IMR-90 (cell line): ENCODE measurements at regions not wholly inside any gene's neighbourhood (a gene's known extent, or its start where the extent isn't known, plus 50 kb on each side); places are given as distances from the start of the nearest gene placed in this dataset.
"Not testable (repeated sequence)": the region's sequence is repeated elsewhere in the genome, so short reads cannot be mapped to it uniquely, and the experiment has no call there.

ENCODE experiments used
- ATAC-seq: fragments of 200-7000 bp; cut with Tn5 transposase; 2 replicates; pipeline ENCODE4 v1.9.1; 2020; ENCODE audit warnings: low read depth, mild to moderate bottlenecking, moderate library complexity
- BruUV-seq: library from RNA; stranded (reverse); fragments of 400-500 nt; replicated peaks from 2 replicates; lab custom pipeline; 2021; lab: Mats Ljungman, UMichigan
- CTCF ChIA-PET: fragments of 300-600 bp; formaldehyde crosslinking; extraction: SDS; loops from one replicate; lab custom pipeline; 2021; ENCODE audit warnings: antibody characterized with exemption; lab: Yijun Ruan, JAX
- POLR2A ChIA-PET: fragments of 300-600 bp; sonication (Branson Sonifier 250); formaldehyde crosslinking; loops from one replicate; lab custom pipeline; 2022; ENCODE audit warnings: antibody characterized with exemption; ENCODE audit not compliant: unreplicated experiment; lab: Charles Lee
- DNase-seq: peaks from one replicate; pipeline ENCODE4 v3.0.0; 2013
- H2AFZ ChIP-seq: replicated peaks from 2 replicates; pipeline ENCODE3; 2013; ENCODE audit warnings: low read length, mild to moderate bottlenecking; ENCODE audit not compliant: poor library complexity
- H2AK5ac ChIP-seq: 2 replicates; pipeline ENCODE4 v1.6.1; 2013; ENCODE audit warnings: low read depth, low read length, inconsistent platforms
- H2AK9ac ChIP-seq: replicated peaks from 2 replicates; pipeline ENCODE3; 2013; ENCODE audit warnings: mild to moderate bottlenecking, low read depth, low read length, moderate library complexity; ENCODE audit not compliant: poor library complexity
- H2BK120ac ChIP-seq: 2 replicates; pipeline ENCODE4 v1.6.1; 2013; ENCODE audit warnings: low read depth, low read length, inconsistent platforms
- H2BK15ac ChIP-seq: 3 replicates; pipeline ENCODE4 v1.6.1; 2013; ENCODE audit warnings: low read depth, low read length, inconsistent platforms
- H2BK20ac ChIP-seq: 2 replicates; pipeline ENCODE4 v1.6.1; 2013; ENCODE audit warnings: low read depth, mild to moderate bottlenecking, inconsistent platforms, low read length, moderate library complexity
- H2BK5ac ChIP-seq: 2 replicates; pipeline ENCODE4 v1.6.1; 2013; ENCODE audit warnings: mild to moderate bottlenecking, low read depth, low read length, inconsistent platforms; ENCODE audit not compliant: poor library complexity, severe bottlenecking
- H3K14ac ChIP-seq: replicated peaks from 2 replicates; pipeline ENCODE4 v1.6.1; 2013; ENCODE audit warnings: low read depth, low read length, inconsistent platforms
- H3K18ac ChIP-seq: 2 replicates; pipeline ENCODE4 v1.6.1; 2013; ENCODE audit warnings: low read depth, low read length, control low read depth
- H3K23ac ChIP-seq: 2 replicates; pipeline ENCODE4 v1.6.1; 2013; ENCODE audit warnings: low read depth, low read length, inconsistent platforms
- H3K27ac ChIP-seq: 2 replicates; pipeline ENCODE4 v1.5.1; 2013; ENCODE audit warnings: mild to moderate bottlenecking, control low read depth, low read length; ENCODE audit not compliant: insufficient read depth
- H3K27me3 ChIP-seq: 2 replicates; pipeline ENCODE4 v1.6.1; 2013; ENCODE audit warnings: low read length; ENCODE audit not compliant: control insufficient read depth, insufficient read depth
- H3K36me3 ChIP-seq: 2 replicates; pipeline ENCODE4 v1.6.1; 2013; ENCODE audit warnings: low read length, mixed read lengths; ENCODE audit not compliant: control insufficient read depth, insufficient read depth
- H3K4ac ChIP-seq: 2 replicates; pipeline ENCODE4 v1.6.1; 2013; ENCODE audit warnings: low read depth, low read length, inconsistent platforms
- H3K4me1 ChIP-seq: 2 replicates; pipeline ENCODE4 v1.6.1; 2013; ENCODE audit warnings: low read length, mixed read lengths; ENCODE audit not compliant: control insufficient read depth, insufficient read depth
- H3K4me2 ChIP-seq: 2 replicates; pipeline ENCODE4 v1.6.1; 2013; ENCODE audit warnings: low read depth, mild to moderate bottlenecking, control low read depth, low read length, moderate library complexity
- H3K4me3 ChIP-seq: 2 replicates; pipeline ENCODE4 v1.5.1; 2013; ENCODE audit warnings: low read depth, mild to moderate bottlenecking, control low read depth, low read length, moderate library complexity; ENCODE audit not compliant: insufficient read depth
- H3K56ac ChIP-seq: 2 replicates; pipeline ENCODE4 v1.6.1; 2013; ENCODE audit warnings: low read length, inconsistent platforms; ENCODE audit not compliant: insufficient read depth; ENCODE audit errors: extremely low read depth
- H3K79me1 ChIP-seq, 2 experiments: 2 replicates each; pipeline ENCODE4 v1.6.1; 2013; ENCODE audit warnings: low read length in 2 of 2, inconsistent platforms in 1 of 2, low read depth in 1 of 2
- H3K9ac ChIP-seq: 2 replicates; pipeline ENCODE4 v1.6.1; 2013; ENCODE audit warnings: low read depth, low read length, control low read depth
- H3K9me1 ChIP-seq: 2 replicates; pipeline ENCODE4 v1.6.1; 2013; ENCODE audit warnings: low read length, inconsistent platforms; ENCODE audit not compliant: insufficient read depth
- H3K9me3 ChIP-seq: 2 replicates; pipeline ENCODE4 v1.6.1; 2013; ENCODE audit warnings: low read length; ENCODE audit not compliant: control insufficient read depth, insufficient read depth
- H4K20me1 ChIP-seq: 2 replicates; pipeline ENCODE4 v1.6.1; 2013; ENCODE audit warnings: low read length, inconsistent platforms; ENCODE audit not compliant: insufficient read depth
- H4K5ac ChIP-seq: 2 replicates; pipeline ENCODE4 v1.6.1; 2013; ENCODE audit warnings: mild to moderate bottlenecking, low read depth, low read length, control low read depth
- H4K8ac ChIP-seq, 2 experiments: 2 replicates each; pipeline ENCODE4 v1.6.1; 2013; ENCODE audit warnings: low read depth in 2 of 2, low read length in 2 of 2, control low read depth in 1 of 2, inconsistent platforms in 1 of 2
- H4K91ac ChIP-seq: 2 replicates; pipeline ENCODE4 v1.6.1; 2013; ENCODE audit warnings: low read depth, low read length, inconsistent platforms; ENCODE audit not compliant: insufficient read depth
- WGBS, 2 experiments: methylation state at CpG; one replicate each; pipeline versions ENCODE4 v1.1.5 to v1.1.7; 2013; ENCODE audit warnings: missing lambda C conversion rate in 2 of 2; ENCODE audit not compliant: insufficient read length in 1 of 2; ENCODE audit errors: extremely low coverage in 2 of 2; 5-methylcytosine and 5-hydroxymethylcytosine counted together
- dilution Hi-C: fragments of 300-500 bp; cut with HindIII; formaldehyde crosslinking; loops from one replicate; pipeline ENCODE4 v1.14.3; 2018; ENCODE audit warnings: low sequenced_read_pairs; ENCODE audit not compliant: unreplicated experiment
- in situ Hi-C: fragments of 300-500 bp; cut with MboI; formaldehyde crosslinking; loops from 3 replicates; pipeline ENCODE4 v1.14.3; 2019; ENCODE audit warnings: low sequenced_read_pairs, inconsistent platforms, mixed read lengths
- intact Hi-C: fragments of 100-400 bp; cut with micrococcal nuclease; formaldehyde crosslinking; loops from 2 replicates; pipeline ENCODE4 v1.10.0; 2022

GRCh38 chr6:127406722-127407121 lies 52.5 kb downstream of the KIAA0408 start:
- H4K8ac ChIP-seq, H3K4me1 ChIP-seq, H3K23ac ChIP-seq, H2BK5ac ChIP-seq, H4K20me1 ChIP-seq, H3K4ac ChIP-seq, H3K4me2 ChIP-seq, CTCF ChIA-PET, H3K27me3 ChIP-seq, H2AFZ ChIP-seq, ATAC-seq, H3K56ac ChIP-seq, H3K27ac ChIP-seq, DNase-seq, H3K14ac ChIP-seq, H2BK15ac ChIP-seq, H3K9me3 ChIP-seq, H2BK120ac ChIP-seq, POLR2A ChIA-PET, H2AK5ac ChIP-seq, H2BK20ac ChIP-seq, H3K79me1 ChIP-seq, H2AK9ac ChIP-seq, H3K36me3 ChIP-seq, H3K9me1 ChIP-seq, H4K5ac ChIP-seq, H3K18ac ChIP-seq, H3K9ac ChIP-seq, BruUV-seq, dilution Hi-C loops, H3K4me3 ChIP-seq, intact Hi-C loops, H4K91ac ChIP-seq, in situ Hi-C loops: not testable (repeated sequence)
- no CpG with 5 or more reads among the region's 5 CpGs for WGBS, 2 experiments
